Suprapubic skin (tissue), 3 donors: ENCODE measurements at regions not wholly inside any gene's neighbourhood (a gene's known extent, or its start where the extent isn't known, plus 50 kb on each side); places are given as distances from the start of the nearest gene placed in this dataset.

Experiments used
- POLR2A ChIP-seq, 2 donors: fragments of 450-650 bp; IDR thresholded peaks; one replicate each; pipeline ENCODE4 v1.6.1; 2017; ENCODE audit warnings: antibody characterized with exemption in 2 of 2, mild to moderate bottlenecking in 2 of 2, moderate library complexity in 2 of 2
- TF ChIP-seq, protein P1 (sequence below), 2 donors: fragments of 200-600 bp in 1 of 2; fragments of 450-650 bp in 1 of 2; sonication (generic) in 1 of 2; IDR thresholded peaks; one replicate each; pipeline ENCODE4 v1.5.1; 2016 to 2019; ENCODE audit warnings: antibody characterized with exemption in 2 of 2, mild to moderate bottlenecking in 1 of 2, moderate library complexity in 1 of 2

DNA sequence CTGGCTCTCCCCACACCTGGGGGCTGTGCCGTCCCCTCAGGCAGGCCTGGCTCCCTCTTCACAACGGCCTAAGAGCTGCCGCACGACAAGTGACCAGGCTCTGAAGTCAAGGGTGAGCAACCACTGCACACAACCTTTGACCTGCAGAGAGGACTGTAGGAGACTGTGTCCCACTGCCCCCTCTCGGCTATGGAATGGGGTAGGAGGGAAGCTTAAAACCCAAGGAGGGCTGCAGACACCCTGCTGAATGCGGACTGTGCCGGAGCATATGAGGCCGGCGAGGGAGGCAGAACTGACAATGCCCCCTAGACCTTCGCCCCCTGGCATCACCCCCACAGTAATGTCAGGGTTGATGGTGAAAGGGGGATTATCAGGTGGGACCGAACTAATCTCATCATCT, 311.9 kb downstream of the CTTN start:
- no peak for TF ChIP-seq POLR2A (IDR thresholded peaks at IDR 0.05)
- TF ChIP-seq, protein P1, sequence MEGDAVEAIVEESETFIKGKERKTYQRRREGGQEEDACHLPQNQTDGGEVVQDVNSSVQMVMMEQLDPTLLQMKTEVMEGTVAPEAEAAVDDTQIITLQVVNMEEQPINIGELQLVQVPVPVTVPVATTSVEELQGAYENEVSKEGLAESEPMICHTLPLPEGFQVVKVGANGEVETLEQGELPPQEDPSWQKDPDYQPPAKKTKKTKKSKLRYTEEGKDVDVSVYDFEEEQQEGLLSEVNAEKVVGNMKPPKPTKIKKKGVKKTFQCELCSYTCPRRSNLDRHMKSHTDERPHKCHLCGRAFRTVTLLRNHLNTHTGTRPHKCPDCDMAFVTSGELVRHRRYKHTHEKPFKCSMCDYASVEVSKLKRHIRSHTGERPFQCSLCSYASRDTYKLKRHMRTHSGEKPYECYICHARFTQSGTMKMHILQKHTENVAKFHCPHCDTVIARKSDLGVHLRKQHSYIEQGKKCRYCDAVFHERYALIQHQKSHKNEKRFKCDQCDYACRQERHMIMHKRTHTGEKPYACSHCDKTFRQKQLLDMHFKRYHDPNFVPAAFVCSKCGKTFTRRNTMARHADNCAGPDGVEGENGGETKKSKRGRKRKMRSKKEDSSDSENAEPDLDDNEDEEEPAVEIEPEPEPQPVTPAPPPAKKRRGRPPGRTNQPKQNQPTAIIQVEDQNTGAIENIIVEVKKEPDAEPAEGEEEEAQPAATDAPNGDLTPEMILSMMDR (IDR thresholded peaks at IDR 0.05), result no peak
